Cardiac septum (tissue), 1 donor: ENCODE measurements at regions not wholly inside any gene's neighbourhood (a gene's known extent, or its start where the extent isn't known, plus 50 kb on each side); places are given as distances from the start of the nearest gene placed in this dataset.
"Not testable (repeated sequence)": the region's sequence is repeated elsewhere in the genome, so short reads cannot be mapped to it uniquely, and the experiment has no call there.

ENCODE experiments used
- DNase-seq: peaks from one replicate; pipeline ENCODE4 v3.0.0-alpha.2; 2020; ENCODE audit warnings: low spot score
- intact Hi-C: fragments of 100-400 bp; cut with DNase I; formaldehyde crosslinking; loops from one replicate; pipeline ENCODE4 v1.14.0; 2022
- donor health status: DM: no; HTN: no; CAD: no.

GRCh38 chr12:84512751-84513150, 399.8 kb downstream of the SLC6A15 start:
- no peak for DNase-seq
- intact Hi-C loops, result no loop called here

- no peak for DNase-seq
- intact Hi-C loops, result no loop called here
These were observed 403.7 kb downstream of the SLC6A15 start for GRCh38 chr12:84508851-84509260.

- intact Hi-C loops, result no loop called here
- DNase-seq, result no peak
These were observed 404.4 kb downstream of the SLC6A15 start for GRCh38 chr12:84507956-84508850.

GRCh38 chr12:84506282-84506681, 406.3 kb downstream of the SLC6A15 start:
- no peak for DNase-seq

GRCh38 chr12:84502907-84503787, 409.5 kb downstream of the SLC6A15 start:
- no peak for DNase-seq
- intact Hi-C loops, result no loop called here

More at GRCh38 chr12:84506282-84506681, 406.3 kb downstream of the SLC6A15 start:
- intact Hi-C loops, result no loop called here

GRCh38 chr12:84502180-84502860, 410.3 kb downstream of the SLC6A15 start:
- intact Hi-C loops, result no loop called here
- DNase-seq, result no peak

- intact Hi-C loops, result no loop called here
- DNase-seq, result no peak
These were observed 414.8 kb downstream of the SLC6A15 start for GRCh38 chr12:84497819-84498218.

- intact Hi-C loops, result no loop called here
- DNase-seq, result no peak
These were observed 416.9 kb downstream of the SLC6A15 start for GRCh38 chr12:84495711-84496110.

GRCh38 chr12:84492351-84492883, 420.2 kb downstream of the SLC6A15 start:
- intact Hi-C loops, result no loop called here
- DNase-seq, result no peak

- intact Hi-C loops, result no loop called here
- no peak for DNase-seq
These were observed 427.8 kb downstream of the SLC6A15 start for GRCh38 chr12:84484798-84485197.

GRCh38 chr12:84480803-84481202, 431.8 kb downstream of the SLC6A15 start:
- intact Hi-C loops, result no loop called here
- no peak for DNase-seq

- intact Hi-C loops, result no loop called here
- no peak for DNase-seq
These were observed 442.2 kb downstream of the SLC6A15 start for GRCh38 chr12:84470361-84470760.

- DNase-seq, result no peak
- intact Hi-C loops, result no loop called here
These were observed 448.0 kb downstream of the SLC6A15 start for GRCh38 chr12:84464616-84465015.

GRCh38 chr12:84463741-84464495, 448.7 kb downstream of the SLC6A15 start:
- no peak for DNase-seq
- intact Hi-C loops, result no loop called here

- intact Hi-C loops, result no loop called here
- no peak for DNase-seq
These were observed 457.0 kb downstream of the SLC6A15 start for GRCh38 chr12:84455598-84455997.

- intact Hi-C loops, result not testable (repeated sequence)
These were observed 466.1 kb downstream of the SLC6A15 start for GRCh38 chr12:84446478-84446877.

GRCh38 chr12:84436134-84436533, 476.5 kb downstream of the SLC6A15 start:
- DNase-seq, result no peak
- intact Hi-C loops, result no loop called here

More at GRCh38 chr12:84446478-84446877, 466.1 kb downstream of the SLC6A15 start:
- DNase-seq, result not testable (repeated sequence)

GRCh38 chr12:84435682-84436081, 476.9 kb downstream of the SLC6A15 start:
- intact Hi-C loops, result no loop called here
- no peak for DNase-seq

- intact Hi-C loops, result no loop called here
- no peak for DNase-seq
These were observed 490.3 kb downstream of the SLC6A15 start for GRCh38 chr12:84422340-84422739.
